ENCODE measurements at regions not wholly inside any gene's neighbourhood (a gene's known extent, or its start where the extent isn't known, plus 50 kb on each side); places are given as distances from the start of the nearest gene placed in this dataset.

DNA sequence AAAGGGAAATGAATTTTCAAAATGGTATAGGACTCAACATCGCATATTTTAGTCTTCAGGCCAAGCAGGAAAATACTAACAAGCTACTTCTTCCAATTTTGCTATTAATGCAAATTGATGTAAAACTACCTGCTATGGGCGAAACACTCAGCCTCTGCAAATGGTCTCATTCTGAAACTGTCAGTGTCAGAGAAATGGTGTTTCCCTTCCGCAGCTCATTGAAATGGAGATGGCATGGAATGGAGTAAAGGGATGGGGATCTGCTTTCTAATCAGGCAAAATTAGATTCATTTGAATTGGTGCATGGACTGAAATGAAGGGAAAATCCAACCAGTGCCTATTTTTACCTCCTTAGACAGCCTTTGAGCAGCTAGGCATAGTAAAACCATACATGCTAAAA, 80.4 kb upstream of the EEA1 start:
- no peak for TF ChIP-seq POLR2AphosphoS5 (IDR thresholded peaks at IDR 0.05)
- TF ChIP-seq POLR2A (IDR thresholded peaks at IDR 0.05), result no peak
- TF ChIP-seq CTCF (IDR thresholded peaks at IDR 0.05), result no peak

Measured in breast epithelium (tissue), 3 donors.